GM18873 (cell line): ENCODE measurements at regions not wholly inside any gene's neighbourhood (a gene's known extent, or its start where the extent isn't known, plus 50 kb on each side); places are given as distances from the start of the nearest gene placed in this dataset.
A peak's percentile ranks its signal among the peaks of the same experiment; 100 is the strongest.
"Not testable (repeated sequence)": the region's sequence is repeated elsewhere in the genome, so short reads cannot be mapped to it uniquely, and the experiment has no call there.

Experiments
- ATAC-seq: cut with Tn5 transposase; IDR thresholded peaks from one replicate; pipeline ENCODE4 v1.9.1; 2021; ENCODE audit warnings: mild to moderate bottlenecking, moderate library complexity, moderate number of reproducible peaks; ENCODE audit not compliant: unreplicated experiment, low FRiP score

DNA sequence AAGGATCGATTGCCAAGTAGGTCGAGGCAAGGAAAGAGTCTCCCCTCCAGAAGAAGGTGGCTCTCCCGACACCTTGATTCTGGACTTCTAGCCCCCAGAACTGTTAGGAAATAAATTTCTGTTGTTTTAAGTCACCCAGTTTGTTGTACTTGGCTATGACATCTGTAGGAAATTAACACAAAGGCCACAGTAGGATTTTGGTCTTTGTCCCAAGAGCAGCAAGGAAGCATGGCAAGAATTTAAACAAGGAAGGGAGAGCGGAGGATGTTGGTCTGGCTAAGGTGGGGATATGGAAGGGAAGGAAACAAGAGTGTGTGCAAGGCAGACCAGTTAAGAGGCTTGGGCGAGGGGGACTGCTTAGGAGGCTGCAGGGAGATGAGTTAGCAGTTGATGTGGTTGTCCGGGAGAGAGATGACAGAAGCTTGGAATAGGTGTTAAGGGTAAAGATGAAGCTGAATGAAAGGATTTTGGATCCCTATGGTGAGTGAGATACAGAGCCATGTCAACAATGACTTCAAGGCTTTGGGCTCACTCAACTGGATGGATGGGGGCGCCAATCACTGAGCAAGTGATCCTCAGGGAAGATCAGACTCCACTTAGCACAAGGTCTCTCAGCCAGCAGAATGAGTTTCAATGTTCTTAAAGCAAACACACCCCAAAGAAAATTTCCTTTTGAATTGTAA, 140.5 kb upstream of the ZNF217 start:
- no peak for ATAC-seq

DNA sequence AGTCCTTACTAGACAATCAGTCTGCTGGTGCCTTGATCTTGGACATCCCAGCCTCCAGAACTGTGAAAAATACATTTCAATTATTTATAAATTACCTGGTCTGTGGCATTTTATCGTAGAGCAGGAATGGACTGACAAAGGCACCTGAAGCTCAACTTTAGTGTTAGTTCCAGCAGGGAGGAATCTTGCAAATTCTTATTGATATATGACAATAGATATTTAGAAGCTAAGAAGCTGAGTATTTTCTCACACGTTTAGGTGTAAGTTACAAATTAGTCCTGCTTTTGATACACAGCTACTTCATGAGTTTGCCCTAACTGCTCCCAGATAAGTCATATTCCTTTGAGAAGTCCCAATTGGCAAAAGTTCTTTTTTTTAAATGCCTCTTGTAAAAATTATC, 138.0 kb upstream of the ZNF217 start:
- ATAC-seq, result no peak

DNA sequence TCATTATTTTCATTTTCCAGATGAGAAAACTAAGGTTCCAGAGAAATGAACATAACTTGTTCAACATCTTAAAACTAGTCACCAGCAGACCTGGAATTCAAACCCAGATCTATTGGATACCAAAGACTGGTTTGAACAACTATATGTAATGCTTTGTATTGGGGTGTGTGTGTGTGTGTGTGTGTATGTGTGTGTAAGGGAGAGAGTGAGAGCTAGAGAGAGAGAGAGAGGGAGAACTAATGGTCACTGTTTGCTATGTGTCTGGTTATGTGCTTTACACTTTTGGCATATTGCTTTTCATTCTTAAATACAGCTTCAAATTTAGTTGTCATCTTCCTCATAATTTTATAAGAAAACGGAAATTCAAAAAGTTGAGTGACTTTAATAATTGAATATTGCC, 134.7 kb upstream of the ZNF217 start:
- no peak for ATAC-seq

DNA sequence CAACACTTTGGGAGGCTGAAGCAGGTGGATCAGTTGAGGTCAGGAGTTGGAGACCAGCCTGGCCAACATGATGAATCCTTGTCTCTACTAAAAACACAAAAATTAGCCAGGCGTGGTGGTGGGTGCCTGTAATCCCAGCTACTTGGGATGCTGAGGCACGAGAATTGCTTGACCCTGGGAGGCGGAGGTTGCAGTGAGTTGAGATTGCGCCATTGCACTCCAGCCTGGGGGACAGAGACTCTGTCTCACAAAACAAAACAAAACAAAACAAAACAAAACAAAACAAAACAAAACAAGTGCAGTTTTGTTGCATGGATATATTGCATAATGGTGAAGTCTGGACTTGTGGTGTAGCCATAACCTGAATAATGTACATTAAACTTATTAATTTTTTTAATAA, 133.6 kb upstream of the ZNF217 start:
- ATAC-seq, result not testable (repeated sequence)

DNA sequence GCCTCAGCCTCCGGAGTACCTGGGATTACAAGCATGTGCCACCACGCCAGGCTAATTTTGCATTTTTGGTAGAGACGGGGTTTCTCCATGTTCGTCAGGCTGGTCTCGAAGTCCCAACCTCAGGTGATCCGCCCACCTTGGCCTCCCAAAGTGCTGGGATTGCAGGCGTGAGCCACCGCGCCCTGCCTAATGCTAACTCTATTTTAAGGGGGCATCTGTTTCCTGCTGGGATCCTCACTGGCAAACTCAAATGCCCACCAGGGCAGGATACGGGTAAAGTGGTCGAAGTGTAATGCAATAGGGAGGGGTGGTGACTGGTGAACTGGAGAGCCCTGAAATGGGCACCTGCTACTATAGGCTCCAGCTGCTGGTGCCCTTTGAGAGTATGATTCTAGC, 131.9 kb upstream of the ZNF217 start:
- ATAC-seq, result no peak

DNA sequence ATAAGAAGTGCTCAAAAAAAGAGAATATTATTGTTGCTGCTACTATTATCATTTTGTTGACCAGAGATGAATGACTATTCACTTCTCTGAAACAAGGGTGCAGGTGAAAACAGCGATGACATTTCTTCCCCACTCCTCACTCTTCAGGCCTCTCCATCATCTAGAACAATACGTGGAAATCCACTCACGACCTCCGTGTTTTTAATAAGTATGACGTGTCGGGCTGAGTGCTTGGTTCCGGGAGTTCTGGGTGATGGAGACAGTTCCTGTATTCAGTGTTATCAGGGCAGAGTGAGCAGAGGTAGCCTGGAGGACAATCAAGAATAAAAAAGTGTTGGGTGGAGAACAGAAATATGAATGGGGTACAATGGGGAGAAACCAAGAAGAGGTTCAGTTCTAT, 130.0 kb upstream of the ZNF217 start:
- ATAC-seq, result no peak

DNA sequence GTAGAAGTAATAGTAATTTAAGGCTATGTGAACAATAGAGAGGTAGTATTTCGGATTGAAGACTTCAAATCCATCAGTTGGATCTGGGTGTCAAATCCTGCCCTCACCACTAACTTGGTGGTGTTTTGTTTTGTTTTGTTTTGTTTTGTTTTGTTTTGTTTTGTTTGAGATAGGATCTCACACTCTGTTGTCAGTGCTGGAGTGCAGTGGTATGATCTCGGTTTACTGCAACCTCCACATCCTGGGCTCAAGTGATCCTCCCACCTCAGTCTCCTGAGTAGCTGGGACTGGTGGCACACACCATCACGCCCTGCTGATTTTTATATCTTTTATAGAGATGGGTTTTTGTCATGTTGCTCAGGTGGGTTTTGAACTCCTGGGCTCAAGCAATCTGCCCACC, 129.4 kb upstream of the ZNF217 start:
- no peak for ATAC-seq

DNA sequence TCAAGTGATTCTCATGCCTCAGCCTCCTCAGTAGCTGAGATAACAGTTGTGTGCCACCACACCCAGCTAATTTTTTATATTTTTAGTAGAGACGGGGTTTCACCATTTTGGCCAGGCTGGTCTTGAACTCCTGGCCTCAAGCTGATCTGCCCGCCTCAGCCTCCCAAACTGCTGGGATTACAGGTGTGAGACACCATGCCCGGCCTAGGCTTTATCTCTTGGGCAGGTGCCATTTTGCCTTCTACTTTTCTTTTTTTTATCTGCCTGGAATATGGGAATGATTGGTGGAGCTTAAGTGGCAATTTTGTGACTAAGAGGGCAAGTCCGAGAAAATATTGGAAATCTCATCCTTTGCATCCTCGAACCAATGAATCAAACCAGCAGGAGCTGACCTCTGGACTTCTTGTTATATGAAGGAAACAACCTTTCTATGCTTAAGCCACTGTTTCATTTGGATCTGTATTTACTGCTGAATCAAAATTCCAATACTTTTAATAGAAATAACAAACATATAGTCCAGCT, 128.9 kb upstream of the ZNF217 start:
- no peak for ATAC-seq

DNA sequence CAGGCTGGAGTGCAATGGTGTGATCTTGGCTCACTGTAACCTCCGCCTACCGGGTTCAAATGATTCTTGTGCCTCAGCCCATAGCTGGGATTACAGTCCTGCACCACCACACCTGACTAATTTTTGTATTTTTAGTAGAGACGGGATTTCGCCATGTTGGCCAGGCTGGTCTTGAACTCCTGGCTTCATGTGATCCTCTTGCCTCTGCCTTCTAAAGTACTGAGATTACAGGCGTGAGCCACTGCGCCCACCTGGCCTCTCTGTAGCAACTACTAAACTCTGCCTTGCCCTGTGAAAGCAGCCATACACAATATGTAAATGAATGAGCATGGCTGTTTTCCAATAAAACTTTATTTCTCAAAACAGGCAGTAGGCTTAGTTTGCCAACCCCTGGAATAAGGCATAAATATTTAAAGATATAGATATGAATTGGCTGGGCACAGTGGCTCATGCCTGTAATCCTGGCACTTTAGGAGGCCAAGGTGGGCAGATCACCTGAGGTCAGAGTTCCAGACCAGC, 127.9 kb upstream of the ZNF217 start:
- peak; percentile 14 for ATAC-seq

DNA sequence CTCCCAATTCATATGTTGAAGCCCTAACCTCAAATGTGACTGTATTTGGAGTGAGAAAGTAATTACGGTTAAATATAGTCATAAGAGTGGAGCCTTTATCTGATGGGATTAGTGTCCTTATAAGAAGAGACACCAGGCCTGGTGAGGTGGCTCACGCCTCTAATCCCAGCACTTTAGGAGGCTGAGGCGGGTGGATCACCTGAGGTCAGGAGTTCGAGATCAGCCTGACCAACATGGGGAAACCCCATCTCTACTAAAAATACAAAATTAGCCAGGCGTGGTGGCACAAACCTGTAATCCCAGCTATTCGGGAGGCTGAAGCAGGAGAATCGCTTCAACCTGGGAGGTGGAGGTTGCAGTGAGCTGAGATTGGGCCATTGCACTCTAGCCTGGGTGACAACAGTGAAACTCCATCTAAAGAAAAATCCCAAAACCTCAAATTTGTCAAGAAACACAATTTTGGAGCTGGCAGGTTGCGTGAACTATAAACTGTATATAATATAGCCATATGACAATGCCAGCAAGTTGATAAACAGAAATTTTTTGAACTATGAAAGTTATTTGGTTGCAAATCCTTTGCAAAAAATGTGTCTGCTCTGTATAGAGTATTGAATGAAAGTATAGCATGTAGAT, 125.6 kb upstream of the ZNF217 start:
- not testable (repeated sequence) for ATAC-seq

DNA sequence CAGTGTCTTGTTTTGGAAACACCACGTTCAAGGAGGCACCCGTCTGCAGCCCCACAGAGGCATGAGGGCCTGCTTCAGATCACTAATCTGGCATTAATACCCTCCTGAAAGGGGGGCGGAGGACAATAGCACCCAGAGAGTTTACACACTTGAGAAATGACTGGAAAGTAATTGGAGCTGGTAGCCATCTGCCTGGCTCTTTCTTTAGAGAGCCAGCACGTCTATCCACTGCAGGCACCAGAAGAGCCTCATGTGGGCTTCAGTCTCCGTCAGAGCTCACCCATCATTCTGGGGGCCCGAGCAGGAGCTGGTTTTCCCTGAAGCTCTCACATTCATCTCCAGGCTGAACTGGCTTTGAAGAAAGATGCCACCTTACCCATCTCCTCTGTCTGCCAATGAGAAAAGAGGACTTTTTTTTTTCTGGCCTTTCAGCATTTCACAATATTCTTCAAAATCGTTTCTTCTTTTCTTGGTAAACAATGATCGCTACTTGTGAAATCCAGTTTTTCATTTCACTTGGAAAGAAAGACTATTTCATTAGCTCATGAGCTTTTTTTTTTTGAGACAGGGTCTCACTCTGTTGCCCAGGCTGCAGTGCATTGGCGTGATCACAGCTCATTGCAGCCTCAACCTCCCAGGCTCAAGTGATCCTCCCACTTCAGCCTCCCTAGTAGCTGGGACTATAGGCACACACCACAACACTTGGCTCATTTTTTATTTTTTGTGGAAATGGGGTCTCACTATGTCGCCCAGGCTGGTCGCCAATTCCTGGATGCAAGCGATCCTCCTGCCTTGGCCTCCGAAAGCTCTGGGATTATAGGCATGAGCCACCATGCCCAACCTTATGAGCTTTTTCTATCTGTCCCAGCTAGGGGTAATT, 124.7 kb upstream of the ZNF217 start:
- no peak for ATAC-seq

DNA sequence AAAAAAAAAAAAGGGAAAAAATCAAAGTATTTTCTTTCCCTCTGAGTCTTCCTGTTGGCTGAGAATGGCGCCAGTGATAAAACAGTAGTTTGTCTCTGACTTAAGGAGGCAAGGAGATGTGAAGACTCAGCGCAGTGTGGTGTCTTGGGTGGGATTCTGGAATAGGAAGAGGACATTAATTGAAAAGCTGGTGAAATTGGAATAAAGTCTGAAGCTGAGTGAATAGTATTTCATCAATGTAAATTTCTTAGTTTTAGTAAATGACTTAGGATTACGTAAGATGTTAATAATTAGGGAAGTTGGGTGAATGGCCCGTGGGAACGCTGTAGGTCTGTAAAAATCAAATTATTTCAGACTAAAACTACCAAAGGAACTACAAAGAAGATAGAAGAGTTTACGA, 122.8 kb upstream of the ZNF217 start:
- no peak for ATAC-seq

DNA sequence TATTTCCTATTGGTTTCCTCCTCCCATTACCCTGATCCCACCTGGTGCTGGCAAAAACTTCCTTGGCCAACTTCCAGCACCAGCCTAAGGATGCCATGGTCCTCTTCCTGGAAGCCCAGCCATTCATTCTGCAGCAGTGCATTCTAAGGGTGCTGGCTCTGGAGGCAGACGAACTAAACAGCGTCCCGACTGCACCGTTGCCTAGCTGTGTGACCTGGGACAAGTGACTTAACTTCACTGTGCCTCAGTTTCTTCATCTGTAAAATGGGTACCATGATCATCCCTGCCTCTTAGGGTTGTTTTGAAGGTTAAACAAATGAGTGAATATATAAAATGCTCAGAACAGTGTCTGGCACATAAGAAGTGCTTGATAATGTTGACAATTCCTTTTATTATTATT, 120.9 kb upstream of the ZNF217 start:
- no peak for ATAC-seq

DNA sequence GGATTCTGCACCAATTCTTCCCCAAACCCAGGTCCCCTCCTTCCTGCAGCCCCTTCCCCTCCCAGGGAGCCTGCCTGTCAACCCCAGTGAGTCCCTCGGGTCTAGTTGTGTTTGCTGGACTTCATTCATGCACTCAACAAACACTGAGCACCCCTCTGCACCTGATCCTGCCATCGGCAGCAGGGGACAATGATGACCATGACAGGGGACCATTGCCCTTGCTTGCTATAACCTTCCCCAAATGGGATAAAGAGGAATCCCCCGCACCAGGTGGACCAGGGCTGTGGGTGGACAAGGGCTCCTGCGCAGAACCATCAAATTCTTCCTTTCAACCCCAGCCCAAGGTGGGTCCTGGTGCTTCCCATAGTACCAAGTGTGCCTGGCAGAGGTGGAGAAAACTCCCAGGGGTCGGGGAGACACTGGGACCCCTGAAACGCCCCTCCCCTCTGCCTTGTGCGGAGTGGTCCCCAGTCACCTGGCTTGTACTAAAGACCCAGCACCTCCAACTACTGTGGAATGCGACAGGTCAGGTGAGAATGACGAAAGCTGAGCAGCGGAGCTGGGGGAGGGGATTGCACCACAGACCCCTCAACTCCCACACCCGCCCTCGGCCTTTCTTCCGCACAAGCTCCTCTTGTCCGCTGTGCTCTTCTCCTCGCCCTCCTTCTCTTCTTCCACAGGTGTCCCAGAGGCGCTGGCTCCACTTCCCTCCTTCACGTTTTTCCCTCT, 119.9 kb upstream of the ZNF217 start:
- ATAC-seq, result no peak

DNA sequence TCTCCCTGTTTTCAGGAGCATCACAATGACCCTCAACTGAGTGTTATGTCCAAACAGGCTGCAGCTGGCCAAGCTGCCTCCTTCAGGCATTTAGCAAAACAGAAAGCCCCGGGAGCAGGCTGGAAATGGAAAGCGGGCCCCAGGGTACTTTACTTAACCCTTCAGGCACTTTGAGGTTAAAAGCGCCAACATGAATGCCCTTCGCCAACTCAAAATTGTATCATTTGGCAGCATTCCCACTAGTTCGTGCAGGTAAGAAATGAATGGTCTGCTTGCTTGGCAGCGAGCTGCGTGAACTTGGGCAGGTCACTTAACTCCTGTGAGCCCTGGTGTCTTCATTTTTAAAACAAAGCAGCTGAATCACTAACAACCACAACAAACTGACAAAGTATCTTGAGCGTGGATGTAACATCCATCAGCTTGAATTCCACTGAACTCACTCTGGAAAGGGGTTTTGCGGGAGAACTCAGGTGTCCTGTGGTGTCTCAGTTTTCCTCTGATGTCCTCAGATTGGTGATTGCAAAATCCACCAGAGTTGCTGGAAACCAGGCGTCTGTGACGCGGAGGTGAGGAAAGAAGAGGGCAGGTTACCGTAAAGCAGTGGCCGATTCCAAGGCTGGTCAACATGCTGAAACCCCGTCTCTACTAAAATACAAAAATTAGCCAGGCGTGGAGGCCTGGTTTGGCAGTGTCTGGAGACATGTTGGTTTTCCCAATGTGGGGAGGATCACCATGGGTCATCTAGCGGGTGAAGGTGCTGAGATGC, 118.8 kb upstream of the ZNF217 start:
- ATAC-seq, result no peak

DNA sequence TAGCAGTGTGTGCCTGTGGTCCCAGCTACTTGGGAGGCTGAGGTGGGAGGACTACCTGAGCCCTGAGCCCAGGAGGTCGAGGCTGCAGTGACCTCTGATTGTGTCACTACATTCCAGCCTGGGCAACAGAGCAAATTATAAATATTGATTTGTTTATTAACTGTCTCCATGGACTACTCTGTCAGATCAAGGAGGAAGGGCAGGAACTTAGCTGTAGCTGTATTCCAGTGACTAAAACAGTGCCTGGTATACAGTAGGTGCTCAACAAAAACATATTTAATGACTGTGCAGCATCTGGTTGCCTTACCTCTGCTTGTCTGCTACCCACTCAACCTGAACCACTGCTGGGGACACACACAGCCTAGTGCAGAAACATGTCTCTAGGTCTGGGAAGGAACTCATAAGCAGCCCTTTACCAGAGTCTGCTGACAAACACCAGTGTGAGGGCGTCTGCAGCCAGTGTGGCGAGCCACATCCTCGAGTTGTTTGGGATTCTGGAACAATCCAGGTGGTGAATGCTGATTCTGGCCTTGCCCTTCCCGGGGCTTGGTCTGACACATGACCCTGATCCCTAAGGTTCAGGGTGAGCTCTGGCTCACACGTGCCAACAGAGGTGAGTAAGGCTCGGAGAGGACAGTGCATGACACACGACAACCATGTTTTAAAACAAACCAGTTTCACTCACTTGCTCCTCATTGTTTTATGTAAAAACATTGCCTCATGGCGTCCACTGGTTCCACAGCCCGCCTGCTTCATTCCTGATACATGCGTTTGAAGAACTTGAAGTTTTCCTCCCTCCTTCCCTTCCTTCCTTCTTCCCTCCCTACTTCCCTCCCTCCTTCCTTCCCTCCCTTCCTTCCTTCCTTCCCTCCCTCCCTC, 117.9 kb upstream of the ZNF217 start:
- no peak for ATAC-seq

DNA sequence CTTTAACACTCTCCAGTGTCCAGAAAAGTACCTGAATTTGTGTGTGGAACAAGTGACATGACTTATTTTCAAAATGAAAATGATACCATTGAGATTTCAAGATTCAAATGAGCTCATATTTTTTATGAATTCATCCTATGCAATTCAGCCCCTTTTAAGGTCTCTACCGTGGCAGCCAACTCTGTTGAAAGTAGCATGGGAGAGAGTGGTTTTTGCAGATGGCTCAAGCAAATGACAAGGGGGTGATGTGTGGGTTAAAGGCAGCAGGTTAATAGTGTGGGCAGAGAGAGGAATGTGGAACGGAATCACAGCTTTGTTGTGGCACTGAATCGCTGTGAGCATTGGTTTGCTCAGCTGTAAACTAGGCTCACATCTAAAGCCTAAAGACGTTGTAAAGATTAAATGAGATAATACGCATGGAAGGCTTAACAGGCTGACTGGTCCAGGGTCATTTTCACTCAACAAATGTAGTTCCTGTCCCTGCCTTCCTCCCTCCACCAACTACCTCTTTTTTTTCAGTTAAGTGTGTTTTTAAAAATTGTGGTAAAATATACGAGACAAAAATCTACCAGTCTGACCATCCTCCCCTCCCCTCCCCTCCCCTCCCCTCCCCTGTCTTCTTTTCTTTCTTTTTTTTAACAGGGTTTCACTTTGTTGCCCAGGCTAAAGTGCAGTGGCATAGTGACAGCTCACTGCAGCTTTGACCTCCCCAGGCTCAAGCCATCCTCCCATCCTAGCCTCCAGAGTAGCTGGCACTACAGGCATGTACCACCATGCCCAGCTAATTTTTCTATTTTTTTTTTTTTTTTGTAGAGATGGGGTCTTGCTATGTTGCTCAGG, 114.7 kb upstream of the ZNF217 start:
- peak; percentile 48 for ATAC-seq
